ENCODE measurements at regions not wholly inside any gene's neighbourhood (a gene's known extent, or its start where the extent isn't known, plus 50 kb on each side); places are given as distances from the start of the nearest gene placed in this dataset.

DNA sequence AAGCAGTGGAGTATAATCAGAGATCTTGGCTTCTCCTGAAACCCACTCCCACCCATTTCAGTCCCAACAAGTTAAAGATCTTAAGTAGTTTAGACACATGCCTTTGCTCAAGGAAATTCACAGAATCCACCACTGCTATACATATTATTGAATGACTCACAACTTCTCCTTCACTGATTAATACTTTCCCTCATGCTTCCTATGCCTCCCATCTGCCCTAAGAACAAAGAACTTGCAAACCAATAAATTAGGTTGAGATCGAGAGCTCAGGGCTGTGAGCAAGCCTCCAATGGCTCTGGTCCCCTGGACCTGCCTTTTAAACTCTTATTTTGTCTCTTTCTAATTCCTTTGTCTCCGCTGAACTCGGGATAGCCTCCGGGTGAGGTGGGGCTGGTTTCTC is 101.6 kb downstream of the HSFY2 start:
- no peak for TF ChIP-seq POLR2AphosphoS5 (IDR thresholded peaks at IDR 0.05)
- TF ChIP-seq, protein P1, sequence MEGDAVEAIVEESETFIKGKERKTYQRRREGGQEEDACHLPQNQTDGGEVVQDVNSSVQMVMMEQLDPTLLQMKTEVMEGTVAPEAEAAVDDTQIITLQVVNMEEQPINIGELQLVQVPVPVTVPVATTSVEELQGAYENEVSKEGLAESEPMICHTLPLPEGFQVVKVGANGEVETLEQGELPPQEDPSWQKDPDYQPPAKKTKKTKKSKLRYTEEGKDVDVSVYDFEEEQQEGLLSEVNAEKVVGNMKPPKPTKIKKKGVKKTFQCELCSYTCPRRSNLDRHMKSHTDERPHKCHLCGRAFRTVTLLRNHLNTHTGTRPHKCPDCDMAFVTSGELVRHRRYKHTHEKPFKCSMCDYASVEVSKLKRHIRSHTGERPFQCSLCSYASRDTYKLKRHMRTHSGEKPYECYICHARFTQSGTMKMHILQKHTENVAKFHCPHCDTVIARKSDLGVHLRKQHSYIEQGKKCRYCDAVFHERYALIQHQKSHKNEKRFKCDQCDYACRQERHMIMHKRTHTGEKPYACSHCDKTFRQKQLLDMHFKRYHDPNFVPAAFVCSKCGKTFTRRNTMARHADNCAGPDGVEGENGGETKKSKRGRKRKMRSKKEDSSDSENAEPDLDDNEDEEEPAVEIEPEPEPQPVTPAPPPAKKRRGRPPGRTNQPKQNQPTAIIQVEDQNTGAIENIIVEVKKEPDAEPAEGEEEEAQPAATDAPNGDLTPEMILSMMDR (IDR thresholded peaks at IDR 0.05), result no peak
